KMS-11 (cell line): ENCODE measurements at regions not wholly inside any gene's neighbourhood (a gene's known extent, or its start where the extent isn't known, plus 50 kb on each side); places are given as distances from the start of the nearest gene placed in this dataset.

Experiments
- H2AFZ ChIP-seq: fragments of 200-600 bp; sonication (generic); 2 replicates; pipeline ENCODE4 v1.6.1; 2016; ENCODE audit warnings: antibody characterized with exemption, mixed run types, low read depth
- H3K27ac ChIP-seq: fragments of 200-600 bp; sonication (generic); 2 replicates; pipeline ENCODE4 v1.6.1; 2016; ENCODE audit warnings: mild to moderate bottlenecking, mixed run types
- H3K27me3 ChIP-seq: fragments of 200-600 bp; sonication (generic); 2 replicates; pipeline ENCODE4 v1.6.1; 2017; ENCODE audit warnings: mild to moderate bottlenecking, low read depth, mixed run types, moderate library complexity; ENCODE audit not compliant: insufficient read depth
- H3K36me3 ChIP-seq: fragments of 200-600 bp; sonication (generic); 2 replicates; pipeline ENCODE4 v1.6.1; 2017; ENCODE audit warnings: mild to moderate bottlenecking, mixed run types; ENCODE audit not compliant: insufficient read depth
- H3K4me1 ChIP-seq: fragments of 200-600 bp; sonication (generic); 2 replicates; pipeline ENCODE4 v1.6.1; 2016; ENCODE audit warnings: mild to moderate bottlenecking, low read depth, mixed run types; ENCODE audit not compliant: poor library complexity, severe bottlenecking
- H3K4me2 ChIP-seq: fragments of 200-600 bp; sonication (generic); 2 replicates; pipeline ENCODE4 v1.7.0; 2016; ENCODE audit warnings: mild to moderate bottlenecking, mixed run types
- H3K4me3 ChIP-seq: fragments of 200-600 bp; sonication (generic); IDR thresholded peaks from 2 replicates; pipeline ENCODE4 v1.6.1; 2017; ENCODE audit warnings: low read depth, low read length, mixed read lengths; ENCODE audit not compliant: insufficient read depth
- H3K79me2 ChIP-seq: fragments of 200-600 bp; sonication (generic); 2 replicates; pipeline ENCODE4 v1.6.1; 2016; ENCODE audit warnings: low read depth, mixed run types; ENCODE audit not compliant: insufficient read depth
- H3K9ac ChIP-seq: fragments of 200-600 bp; sonication (generic); 2 replicates; pipeline ENCODE4 v1.6.1; 2016; ENCODE audit warnings: mild to moderate bottlenecking, mixed run types
- H4K20me1 ChIP-seq: fragments of 200-600 bp; sonication (generic); 2 replicates; pipeline ENCODE4 v1.6.1; 2016; ENCODE audit warnings: mild to moderate bottlenecking, mixed run types; ENCODE audit not compliant: insufficient read depth
- TF ChIP-seq, protein P1 (sequence below): fragments of 200-600 bp; sonication (generic); conservative IDR thresholded peaks from 2 replicates; pipeline ENCODE4 v1.6.1; 2017; ENCODE audit warnings: low read depth, mild to moderate bottlenecking, antibody characterized with exemption, low read length, moderate library complexity, mixed read lengths

- no peak overlapping the region for H3K4me2 ChIP-seq
- no peaks in the 10 kb centered on the region for H4K20me1 ChIP-seq
- no peak overlapping the region for H3K9ac ChIP-seq
- H3K79me2 ChIP-seq, result no peaks in the 10 kb centered on the region
- H2AFZ ChIP-seq, result no peak overlapping the region
- no peaks in the 10 kb centered on the region for H3K27me3 ChIP-seq
- H3K4me3 ChIP-seq, result no peak overlapping the region
- TF ChIP-seq, protein P1, sequence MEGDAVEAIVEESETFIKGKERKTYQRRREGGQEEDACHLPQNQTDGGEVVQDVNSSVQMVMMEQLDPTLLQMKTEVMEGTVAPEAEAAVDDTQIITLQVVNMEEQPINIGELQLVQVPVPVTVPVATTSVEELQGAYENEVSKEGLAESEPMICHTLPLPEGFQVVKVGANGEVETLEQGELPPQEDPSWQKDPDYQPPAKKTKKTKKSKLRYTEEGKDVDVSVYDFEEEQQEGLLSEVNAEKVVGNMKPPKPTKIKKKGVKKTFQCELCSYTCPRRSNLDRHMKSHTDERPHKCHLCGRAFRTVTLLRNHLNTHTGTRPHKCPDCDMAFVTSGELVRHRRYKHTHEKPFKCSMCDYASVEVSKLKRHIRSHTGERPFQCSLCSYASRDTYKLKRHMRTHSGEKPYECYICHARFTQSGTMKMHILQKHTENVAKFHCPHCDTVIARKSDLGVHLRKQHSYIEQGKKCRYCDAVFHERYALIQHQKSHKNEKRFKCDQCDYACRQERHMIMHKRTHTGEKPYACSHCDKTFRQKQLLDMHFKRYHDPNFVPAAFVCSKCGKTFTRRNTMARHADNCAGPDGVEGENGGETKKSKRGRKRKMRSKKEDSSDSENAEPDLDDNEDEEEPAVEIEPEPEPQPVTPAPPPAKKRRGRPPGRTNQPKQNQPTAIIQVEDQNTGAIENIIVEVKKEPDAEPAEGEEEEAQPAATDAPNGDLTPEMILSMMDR, result no peak
- no peaks in the 10 kb centered on the region for H3K36me3 ChIP-seq
- no peak overlapping the region for H3K27ac ChIP-seq
- no peaks in the 10 kb centered on the region for H3K4me1 ChIP-seq
Measured at GRCh38 chrX:20591246-20591645, 324.5 kb upstream of the RPS6KA3 start.

DNA sequence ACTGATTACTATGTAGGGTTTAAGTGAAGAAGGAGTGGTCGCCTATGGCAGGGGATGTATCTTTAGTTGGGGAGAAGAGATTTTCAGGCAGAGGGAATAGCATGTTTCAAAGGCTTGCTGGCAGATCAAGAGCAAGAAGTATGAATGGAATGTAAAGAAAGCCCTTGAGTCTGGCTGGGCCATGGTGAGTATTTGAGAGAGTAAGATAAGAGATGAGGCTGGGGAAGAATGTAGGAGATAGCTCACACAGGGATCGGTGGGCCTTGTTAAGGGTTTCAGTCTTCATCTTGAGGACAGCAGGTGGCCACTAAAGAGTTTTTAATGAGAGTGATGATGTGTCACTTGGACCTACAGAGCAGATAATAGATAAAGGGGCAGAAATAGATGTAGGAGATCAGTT, 319.1 kb upstream of the RPS6KA3 start:
- Histone ChIP-seq H3K79me2 (no peaks in the 10 kb centered on the region), H3K9ac (no peak overlapping the region), H3K4me2 (no peak overlapping the region)

GRCh38 chrX:20571611-20572010, 304.9 kb upstream of the RPS6KA3 start:
- no peaks in the 10 kb centered on the region for H3K36me3 ChIP-seq
- no peaks in the 10 kb centered on the region; the same call in 1 of the 2 replicates for H3K27me3 ChIP-seq
- no peak overlapping the region for H3K4me3 ChIP-seq
- no peaks in the 10 kb centered on the region for H3K4me1 ChIP-seq
- no peaks in the 10 kb centered on the region for H4K20me1 ChIP-seq
- no peak overlapping the region for H3K4me2 ChIP-seq
- H2AFZ ChIP-seq, result no peak overlapping the region
- TF ChIP-seq, protein P1, result no peak
- no peak overlapping the region for H3K27ac ChIP-seq
- no peak overlapping the region for H3K9ac ChIP-seq
- no peaks in the 10 kb centered on the region for H3K79me2 ChIP-seq

More for the DNA sequence above, 319.1 kb upstream of the RPS6KA3 start:
- H3K4me3 ChIP-seq, result no peak overlapping the region
- H2AFZ ChIP-seq, result no peak overlapping the region
- H3K27ac ChIP-seq, result no peak overlapping the region
- no peaks in the 10 kb centered on the region for H3K27me3 ChIP-seq
- no peaks in the 10 kb centered on the region for H4K20me1 ChIP-seq
- TF ChIP-seq, protein P1, result no peak
- H3K36me3 ChIP-seq, result no peaks in the 10 kb centered on the region
- H3K4me1 ChIP-seq, result no peaks in the 10 kb centered on the region

DNA sequence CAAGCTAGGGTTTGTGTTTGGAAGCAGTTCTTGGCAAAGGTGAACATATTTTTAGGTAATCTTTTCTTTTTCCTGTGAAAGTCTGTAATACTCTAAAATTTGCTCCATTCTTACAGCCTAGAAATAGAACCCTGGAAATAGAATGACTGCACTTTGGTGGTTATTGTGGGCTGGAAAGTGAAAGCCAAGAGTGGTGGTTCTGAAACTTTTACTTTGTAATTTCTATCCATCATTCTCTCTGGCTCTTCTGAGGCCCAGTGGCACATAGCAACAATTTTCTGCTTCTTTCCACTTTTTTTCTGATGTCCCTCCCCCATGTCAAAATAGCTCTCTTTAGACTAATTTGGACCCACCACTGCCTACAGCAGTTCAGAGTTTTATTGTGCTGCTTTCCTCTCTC, 300.4 kb upstream of the RPS6KA3 start:
- no peaks in the 10 kb centered on the region; the same call in 1 of the 2 replicates for H3K27me3 ChIP-seq
- H3K27ac ChIP-seq, result no peak overlapping the region
- no peaks in the 10 kb centered on the region for H3K79me2 ChIP-seq
- no peak overlapping the region for H3K9ac ChIP-seq
- no peak overlapping the region for H3K4me3 ChIP-seq
- no peak overlapping the region for H2AFZ ChIP-seq
- no peaks in the 10 kb centered on the region for H4K20me1 ChIP-seq
- H3K4me2 ChIP-seq, result no peak overlapping the region
- H3K36me3 ChIP-seq, result no peaks in the 10 kb centered on the region
- TF ChIP-seq, protein P1, result no peak
- H3K4me1 ChIP-seq, result no peaks in the 10 kb centered on the region
